ENCODE measurements at regions not wholly inside any gene's neighbourhood (a gene's known extent, or its start where the extent isn't known, plus 50 kb on each side); places are given as distances from the start of the nearest gene placed in this dataset.

DNA sequence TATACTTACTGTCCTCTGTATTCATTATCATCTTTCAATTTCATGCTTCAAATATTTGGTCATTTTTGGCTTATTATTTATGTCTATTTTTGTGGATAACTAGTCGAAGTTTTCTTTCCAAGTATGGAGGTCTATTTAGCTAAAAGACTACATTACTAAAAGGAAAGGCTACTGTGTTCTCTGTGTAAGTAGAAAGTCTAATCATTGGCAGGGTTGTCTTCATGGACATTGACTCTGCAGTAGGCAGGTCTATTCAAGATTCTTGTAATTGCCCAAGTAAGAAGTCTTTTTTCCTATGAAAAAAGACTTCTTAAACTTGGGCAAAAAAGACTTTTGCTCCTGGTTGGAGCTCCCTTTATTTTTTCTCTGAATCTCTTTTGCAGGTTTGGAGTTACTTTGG is 368.6 kb upstream of the GRM7 start:
- Histone ChIP-seq H3K9ac (ENCODE audit: insufficient read depth in 1 of 2, low read depth in 2 of 2, low read length in 2 of 2) (peak overlapping the region in 1 of 2 experiments; percentile 91; a peak in 2 of 4 replicates), H3K9me3 (replicated peaks; ENCODE audit: control insufficient read depth, insufficient read depth, low read depth, low read length) (peaks cover 2% of the 10 kb centered on the region), H3K36me3 (ENCODE audit: control insufficient read depth, insufficient read depth, low read length) (peaks cover 19% of the 10 kb centered on the region), H3K79me2 (ENCODE audit: control insufficient read depth, insufficient read depth, low read length) (peaks cover 54% of the 10 kb centered on the region), H4K20me1 (replicated peaks; ENCODE audit: control insufficient read depth, insufficient read depth, low read length) (no peaks in the 10 kb centered on the region), H3K27me3 (ENCODE audit: control insufficient read depth in 2 of 2, insufficient read depth in 2 of 2, low read length in 2 of 2) (no peaks in the 10 kb centered on the region), H3K9me1 (ENCODE audit: control insufficient read depth, insufficient read depth, low read length) (no peaks in the 10 kb centered on the region), H2AFZ (ENCODE audit: low read depth, low read length) (no peak overlapping the region), H3K4me2 (ENCODE audit: insufficient read depth, low read length) (peak overlapping the region; percentile 78), H3K4me3 (peak overlapping the region; percentile 52), H3K4me1 (replicated peaks in 1 of 2; ENCODE audit: control insufficient read depth in 2 of 2, insufficient read depth in 2 of 2, low read length in 2 of 2) (no peaks in the 10 kb centered on the region; a peak in 1 of 5 replicates), H3K27ac (ENCODE audit: extremely low read depth, low read depth, low read length) (peak overlapping the region; percentile 87; the same call in 2 of the 3 replicates)
- no peak for DNase-seq (ENCODE audit: extremely low read depth in 1 of 4, low spot score in 3 of 4)
- peak; percentile 70 for ATAC-seq
- CTCF ChIA-PET (ENCODE audit: low intra/inter-chr PET ratio): no interaction called here
- intact Hi-C loops (cut with micrococcal nuclease): loop anchor here (2.0 to 5.0 kb wide), 3 partner anchors 18 to 280 kb away; no protein-coding TSS in a partner anchor
- WGBS (ENCODE audit: insufficient coverage, low coverage, missing lambda C conversion rate): 0% methylated on average over 1 of the region's 1 CpG
- in situ Hi-C loops (cut with MboI): no loop called here
- BruUV-seq (replicated peaks): no TSS peak
- POLR2A ChIA-PET: interaction anchor here (1.0 to 1.5 kb wide), 2 partner anchors 14 to 15 kb away, joined by 4 to 6 read pairs; no protein-coding TSS in a partner anchor
- FAIRE-seq: no peak
- 0 out of 2 replicates have a peak, but pooled peaks have one; percentile 11 for TF ChIP-seq NCOR1 (IDR thresholded peaks at IDR 0.05)
- TF ChIP-seq ZNF274 (IDR thresholded peaks at IDR 0.05; ENCODE audit: borderline replicate concordance, low read depth, low read length): no peak
- TF ChIP-seq, protein P1, sequence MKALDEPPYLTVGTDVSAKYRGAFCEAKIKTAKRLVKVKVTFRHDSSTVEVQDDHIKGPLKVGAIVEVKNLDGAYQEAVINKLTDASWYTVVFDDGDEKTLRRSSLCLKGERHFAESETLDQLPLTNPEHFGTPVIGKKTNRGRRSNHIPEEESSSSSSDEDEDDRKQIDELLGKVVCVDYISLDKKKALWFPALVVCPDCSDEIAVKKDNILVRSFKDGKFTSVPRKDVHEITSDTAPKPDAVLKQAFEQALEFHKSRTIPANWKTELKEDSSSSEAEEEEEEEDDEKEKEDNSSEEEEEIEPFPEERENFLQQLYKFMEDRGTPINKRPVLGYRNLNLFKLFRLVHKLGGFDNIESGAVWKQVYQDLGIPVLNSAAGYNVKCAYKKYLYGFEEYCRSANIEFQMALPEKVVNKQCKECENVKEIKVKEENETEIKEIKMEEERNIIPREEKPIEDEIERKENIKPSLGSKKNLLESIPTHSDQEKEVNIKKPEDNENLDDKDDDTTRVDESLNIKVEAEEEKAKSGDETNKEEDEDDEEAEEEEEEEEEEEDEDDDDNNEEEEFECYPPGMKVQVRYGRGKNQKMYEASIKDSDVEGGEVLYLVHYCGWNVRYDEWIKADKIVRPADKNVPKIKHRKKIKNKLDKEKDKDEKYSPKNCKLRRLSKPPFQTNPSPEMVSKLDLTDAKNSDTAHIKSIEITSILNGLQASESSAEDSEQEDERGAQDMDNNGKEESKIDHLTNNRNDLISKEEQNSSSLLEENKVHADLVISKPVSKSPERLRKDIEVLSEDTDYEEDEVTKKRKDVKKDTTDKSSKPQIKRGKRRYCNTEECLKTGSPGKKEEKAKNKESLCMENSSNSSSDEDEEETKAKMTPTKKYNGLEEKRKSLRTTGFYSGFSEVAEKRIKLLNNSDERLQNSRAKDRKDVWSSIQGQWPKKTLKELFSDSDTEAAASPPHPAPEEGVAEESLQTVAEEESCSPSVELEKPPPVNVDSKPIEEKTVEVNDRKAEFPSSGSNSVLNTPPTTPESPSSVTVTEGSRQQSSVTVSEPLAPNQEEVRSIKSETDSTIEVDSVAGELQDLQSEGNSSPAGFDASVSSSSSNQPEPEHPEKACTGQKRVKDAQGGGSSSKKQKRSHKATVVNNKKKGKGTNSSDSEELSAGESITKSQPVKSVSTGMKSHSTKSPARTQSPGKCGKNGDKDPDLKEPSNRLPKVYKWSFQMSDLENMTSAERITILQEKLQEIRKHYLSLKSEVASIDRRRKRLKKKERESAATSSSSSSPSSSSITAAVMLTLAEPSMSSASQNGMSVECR (CRISPR knock-in tag; IDR thresholded peaks at IDR 0.05): no peak
- no peak for TF ChIP-seq FIP1L1 (IDR thresholded peaks at IDR 0.05; ENCODE audit: low read depth, low read length, poor library complexity, severe bottlenecking)
- TF ChIP-seq, protein P2, sequence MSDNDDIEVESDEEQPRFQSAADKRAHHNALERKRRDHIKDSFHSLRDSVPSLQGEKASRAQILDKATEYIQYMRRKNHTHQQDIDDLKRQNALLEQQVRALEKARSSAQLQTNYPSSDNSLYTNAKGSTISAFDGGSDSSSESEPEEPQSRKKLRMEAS (CRISPR knock-in tag; IDR thresholded peaks at IDR 0.05): no peak
- TF ChIP-seq CC2D1A (IDR thresholded peaks at IDR 0.05): no peak
- no peak for TF ChIP-seq ZFP36 (IDR thresholded peaks at IDR 0.05; ENCODE audit: low read depth, low read length, partially characterized antibody)
- TF ChIP-seq SETDB1 (IDR thresholded peaks at IDR 0.05; ENCODE audit: low read length): no peak
- no peak for TF ChIP-seq GTF2F1 (IDR thresholded peaks at IDR 0.05; ENCODE audit: low read depth, low read length)
- TF ChIP-seq KDM2B (CRISPR knock-in tag; IDR thresholded peaks at IDR 0.05): no peak
- TF ChIP-seq ZNF143 (CRISPR knock-in tag; IDR thresholded peaks at IDR 0.05): no peak
- no peak for TF ChIP-seq TAF9B (IDR thresholded peaks at IDR 0.05; ENCODE audit: partially characterized antibody)
- TF ChIP-seq, protein P3, sequence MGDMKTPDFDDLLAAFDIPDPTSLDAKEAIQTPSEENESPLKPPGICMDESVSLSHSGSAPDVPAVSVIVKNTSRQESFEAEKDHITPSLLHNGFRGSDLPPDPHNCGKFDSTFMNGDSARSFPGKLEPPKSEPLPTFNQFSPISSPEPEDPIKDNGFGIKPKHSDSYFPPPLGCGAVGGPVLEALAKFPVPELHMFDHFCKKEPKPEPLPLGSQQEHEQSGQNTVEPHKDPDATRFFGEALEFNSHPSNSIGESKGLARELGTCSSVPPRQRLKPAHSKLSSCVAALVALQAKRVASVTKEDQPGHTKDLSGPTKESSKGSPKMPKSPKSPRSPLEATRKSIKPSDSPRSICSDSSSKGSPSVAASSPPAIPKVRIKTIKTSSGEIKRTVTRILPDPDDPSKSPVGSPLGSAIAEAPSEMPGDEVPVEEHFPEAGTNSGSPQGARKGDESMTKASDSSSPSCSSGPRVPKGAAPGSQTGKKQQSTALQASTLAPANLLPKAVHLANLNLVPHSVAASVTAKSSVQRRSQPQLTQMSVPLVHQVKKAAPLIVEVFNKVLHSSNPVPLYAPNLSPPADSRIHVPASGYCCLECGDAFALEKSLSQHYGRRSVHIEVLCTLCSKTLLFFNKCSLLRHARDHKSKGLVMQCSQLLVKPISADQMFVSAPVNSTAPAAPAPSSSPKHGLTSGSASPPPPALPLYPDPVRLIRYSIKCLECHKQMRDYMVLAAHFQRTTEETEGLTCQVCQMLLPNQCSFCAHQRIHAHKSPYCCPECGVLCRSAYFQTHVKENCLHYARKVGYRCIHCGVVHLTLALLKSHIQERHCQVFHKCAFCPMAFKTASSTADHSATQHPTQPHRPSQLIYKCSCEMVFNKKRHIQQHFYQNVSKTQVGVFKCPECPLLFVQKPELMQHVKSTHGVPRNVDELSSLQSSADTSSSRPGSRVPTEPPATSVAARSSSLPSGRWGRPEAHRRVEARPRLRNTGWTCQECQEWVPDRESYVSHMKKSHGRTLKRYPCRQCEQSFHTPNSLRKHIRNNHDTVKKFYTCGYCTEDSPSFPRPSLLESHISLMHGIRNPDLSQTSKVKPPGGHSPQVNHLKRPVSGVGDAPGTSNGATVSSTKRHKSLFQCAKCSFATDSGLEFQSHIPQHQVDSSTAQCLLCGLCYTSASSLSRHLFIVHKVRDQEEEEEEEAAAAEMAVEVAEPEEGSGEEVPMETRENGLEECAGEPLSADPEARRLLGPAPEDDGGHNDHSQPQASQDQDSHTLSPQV (IDR thresholded peaks at IDR 0.05): 0 out of 2 replicates have a peak, but pooled peaks have one; percentile 3
